ENCODE measurements at regions not wholly inside any gene's neighbourhood (a gene's known extent, or its start where the extent isn't known, plus 50 kb on each side); places are given as distances from the start of the nearest gene placed in this dataset.

DNA sequence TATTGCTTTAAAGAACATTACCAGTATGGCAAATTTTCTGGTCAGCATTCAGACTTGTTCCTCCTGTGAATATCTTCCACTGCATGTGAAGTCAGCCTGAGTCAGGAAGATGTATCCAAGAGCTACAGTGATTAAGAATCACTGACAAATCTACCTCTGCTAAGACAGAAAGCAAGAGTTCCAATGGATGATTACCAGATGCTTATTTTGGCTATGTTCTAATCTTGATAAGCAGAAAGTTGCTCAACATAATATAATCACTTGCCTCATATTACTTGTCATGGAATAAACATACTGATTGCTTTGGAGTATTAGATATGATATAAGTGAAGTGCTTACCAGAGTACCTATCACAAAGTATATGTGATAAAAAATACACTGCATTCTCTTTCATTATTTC, 738.1 kb downstream of the ADGRL2 start:
- Histone ChIP-seq H3K27me3 (no peaks in the 10 kb centered on the region), H3K27ac (no peak overlapping the region), H3K4me1 (ENCODE audit: low read depth) (no peaks in the 10 kb centered on the region), H3K9me3 (ENCODE audit: low read depth) (no peaks in the 10 kb centered on the region), H3K36me3 (no peaks in the 10 kb centered on the region), H3K4me3 (no peak overlapping the region)
- DNase-seq (ENCODE audit: low read depth in 1 of 2, low spot score in 1 of 2) = peak in 1 of 2 donors; percentile 0
- TF ChIP-seq, protein P1, sequence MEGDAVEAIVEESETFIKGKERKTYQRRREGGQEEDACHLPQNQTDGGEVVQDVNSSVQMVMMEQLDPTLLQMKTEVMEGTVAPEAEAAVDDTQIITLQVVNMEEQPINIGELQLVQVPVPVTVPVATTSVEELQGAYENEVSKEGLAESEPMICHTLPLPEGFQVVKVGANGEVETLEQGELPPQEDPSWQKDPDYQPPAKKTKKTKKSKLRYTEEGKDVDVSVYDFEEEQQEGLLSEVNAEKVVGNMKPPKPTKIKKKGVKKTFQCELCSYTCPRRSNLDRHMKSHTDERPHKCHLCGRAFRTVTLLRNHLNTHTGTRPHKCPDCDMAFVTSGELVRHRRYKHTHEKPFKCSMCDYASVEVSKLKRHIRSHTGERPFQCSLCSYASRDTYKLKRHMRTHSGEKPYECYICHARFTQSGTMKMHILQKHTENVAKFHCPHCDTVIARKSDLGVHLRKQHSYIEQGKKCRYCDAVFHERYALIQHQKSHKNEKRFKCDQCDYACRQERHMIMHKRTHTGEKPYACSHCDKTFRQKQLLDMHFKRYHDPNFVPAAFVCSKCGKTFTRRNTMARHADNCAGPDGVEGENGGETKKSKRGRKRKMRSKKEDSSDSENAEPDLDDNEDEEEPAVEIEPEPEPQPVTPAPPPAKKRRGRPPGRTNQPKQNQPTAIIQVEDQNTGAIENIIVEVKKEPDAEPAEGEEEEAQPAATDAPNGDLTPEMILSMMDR (IDR thresholded peaks at IDR 0.05; ENCODE audit: low read depth, low read length) = no peak

DNA sequence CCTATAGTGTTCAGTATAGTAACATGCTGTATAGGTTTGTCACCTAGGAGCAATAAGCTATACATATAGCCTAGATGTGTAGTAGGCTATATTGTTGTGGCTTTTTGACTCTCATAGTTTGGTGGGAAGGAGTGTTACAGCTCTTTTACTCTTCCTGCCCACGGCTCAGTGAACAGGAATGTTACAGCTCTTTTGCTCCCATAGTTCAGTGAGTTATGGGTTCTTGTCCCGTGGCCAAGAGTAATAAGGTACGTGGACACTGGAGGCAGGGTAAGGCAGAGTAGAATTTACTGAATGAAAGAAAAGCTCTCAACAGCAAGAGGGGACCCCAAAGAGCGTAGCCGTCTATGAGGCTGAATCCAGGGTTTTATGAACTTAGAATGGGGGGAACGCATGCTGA, 734.3 kb downstream of the ADGRL2 start:
- no peak for DNase-seq (ENCODE audit: low read depth in 1 of 2, low spot score in 1 of 2)
- Histone ChIP-seq H3K27ac (no peak overlapping the region), H3K9me3 (ENCODE audit: low read depth) (no peaks in the 10 kb centered on the region), H3K4me3 (no peak overlapping the region), H3K4me1 (ENCODE audit: low read depth) (no peaks in the 10 kb centered on the region), H3K27me3 (no peaks in the 10 kb centered on the region), H3K36me3 (no peaks in the 10 kb centered on the region)
- TF ChIP-seq, protein P1 (IDR thresholded peaks at IDR 0.05; ENCODE audit: low read depth, low read length) = no peak

DNA sequence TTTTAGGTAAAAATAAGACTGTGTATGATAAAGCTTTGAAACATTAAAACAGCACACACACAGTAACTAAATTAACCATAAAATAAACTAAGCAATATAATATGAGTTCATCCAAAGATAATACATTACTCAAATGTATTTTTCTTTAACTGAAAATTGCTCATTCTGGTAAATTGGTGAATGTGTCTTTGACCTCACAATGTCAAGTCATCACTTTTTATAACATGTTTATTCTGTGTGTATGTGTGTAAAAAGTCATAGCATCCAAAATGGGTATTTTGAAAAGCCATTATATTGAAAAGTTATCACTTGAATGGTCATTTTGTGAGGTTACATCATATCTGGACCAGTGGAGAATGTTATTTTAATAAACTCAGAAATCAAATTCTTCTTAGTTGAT, 724.6 kb downstream of the ADGRL2 start:
- Histone ChIP-seq H3K27ac (no peak overlapping the region), H3K27me3 (no peaks in the 10 kb centered on the region), H3K4me3 (no peak overlapping the region), H3K36me3 (no peaks in the 10 kb centered on the region), H3K4me1 (ENCODE audit: low read depth) (no peaks in the 10 kb centered on the region), H3K9me3 (ENCODE audit: low read depth) (no peaks in the 10 kb centered on the region)
- TF ChIP-seq, protein P1 (IDR thresholded peaks at IDR 0.05; ENCODE audit: low read depth, low read length) = no peak
- no peak for DNase-seq (ENCODE audit: low read depth in 1 of 2, low spot score in 1 of 2)

DNA sequence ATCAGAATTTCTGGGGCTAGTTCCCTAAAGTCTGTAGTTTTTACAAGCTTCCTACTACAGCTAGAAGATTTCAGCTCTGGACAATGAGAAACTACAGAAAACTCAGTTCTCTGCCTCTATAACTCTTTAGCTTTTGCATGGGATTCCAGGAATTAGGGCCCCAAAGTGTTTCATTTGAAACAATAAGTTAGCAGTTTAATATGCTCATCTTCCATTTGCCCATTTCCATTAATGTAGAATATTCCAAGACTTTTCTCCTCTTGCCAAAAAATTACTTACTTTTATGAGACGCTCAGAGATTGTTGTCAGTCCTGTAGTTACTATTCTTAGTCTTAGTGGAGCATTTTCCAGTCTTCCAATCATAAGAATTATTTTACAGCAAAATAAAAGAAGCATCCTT, 719.9 kb downstream of the ADGRL2 start:
- no peaks in the 10 kb centered on the region for H3K4me1 ChIP-seq (ENCODE audit: low read depth)
- TF ChIP-seq, protein P1 (IDR thresholded peaks at IDR 0.05; ENCODE audit: low read depth, low read length) = no peak
- no peak overlapping the region for H3K4me3 ChIP-seq
- H3K27ac ChIP-seq = no peak overlapping the region
- no peaks in the 10 kb centered on the region for H3K27me3 ChIP-seq
- no peak for DNase-seq (ENCODE audit: low read depth in 1 of 2, low spot score in 1 of 2)
- no peaks in the 10 kb centered on the region for H3K9me3 ChIP-seq (ENCODE audit: low read depth)
- H3K36me3 ChIP-seq = no peaks in the 10 kb centered on the region

DNA sequence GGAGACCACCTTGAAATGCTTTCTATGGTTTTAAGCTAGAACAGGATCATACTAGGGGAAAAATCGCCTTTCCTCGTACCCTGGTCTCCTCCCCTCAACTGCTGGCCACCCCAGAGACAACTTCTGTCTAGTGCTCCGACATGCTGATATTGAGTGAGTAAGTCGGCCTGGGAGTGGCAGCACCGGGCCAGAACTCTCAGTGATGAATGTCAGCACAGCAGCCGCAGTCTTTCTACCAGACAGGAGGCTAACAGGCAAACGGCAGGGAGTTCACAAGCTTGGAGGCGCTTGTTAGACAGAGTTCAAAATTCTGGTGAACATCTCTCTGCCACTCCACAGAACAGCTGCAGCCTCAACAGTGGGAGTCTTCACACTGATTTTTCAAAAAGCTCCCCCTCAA, 716.9 kb downstream of the ADGRL2 start:
- no peaks in the 10 kb centered on the region for H3K4me1 ChIP-seq (ENCODE audit: low read depth)
- H3K27ac ChIP-seq = no peak overlapping the region
- no peaks in the 10 kb centered on the region for H3K9me3 ChIP-seq (ENCODE audit: low read depth)
- no peaks in the 10 kb centered on the region for H3K27me3 ChIP-seq
- peak; percentile 30 to 48 for DNase-seq (ENCODE audit: low read depth in 1 of 2, low spot score in 1 of 2)
- no peaks in the 10 kb centered on the region for H3K36me3 ChIP-seq
- no peak overlapping the region for H3K4me3 ChIP-seq
- TF ChIP-seq, protein P1 (IDR thresholded peaks at IDR 0.05; ENCODE audit: low read depth, low read length) = no peak

DNA sequence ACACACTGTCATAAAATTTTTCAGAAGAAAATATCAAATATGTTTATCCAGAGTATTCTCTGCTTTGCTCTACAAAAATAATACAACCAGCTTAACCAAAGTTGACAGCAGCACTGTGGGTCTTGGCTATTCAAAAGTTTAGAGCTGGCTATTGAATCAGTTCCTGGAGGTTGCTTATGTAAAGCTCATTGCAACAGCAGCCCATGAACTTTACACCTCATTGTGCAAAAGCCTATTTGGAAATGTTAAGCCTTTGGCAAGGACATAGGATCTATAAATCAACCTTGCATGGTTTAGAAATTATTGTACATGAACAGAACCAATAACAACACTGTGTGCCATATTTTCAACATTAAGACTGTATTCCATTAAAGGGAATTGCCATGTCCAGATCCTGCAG, 714.9 kb downstream of the ADGRL2 start:
- TF ChIP-seq, protein P1 (IDR thresholded peaks at IDR 0.05; ENCODE audit: low read depth, low read length) = no peak
- H3K9me3 ChIP-seq (ENCODE audit: low read depth) = no peaks in the 10 kb centered on the region

More for the DNA sequence above, 714.9 kb downstream of the ADGRL2 start:
- no peaks in the 10 kb centered on the region for H3K36me3 ChIP-seq
- no peak overlapping the region for H3K4me3 ChIP-seq
- no peaks in the 10 kb centered on the region for H3K27me3 ChIP-seq
- DNase-seq (ENCODE audit: low read depth in 1 of 2, low spot score in 1 of 2) = no peak
- H3K27ac ChIP-seq = no peak overlapping the region
- no peaks in the 10 kb centered on the region for H3K4me1 ChIP-seq (ENCODE audit: low read depth)
